ENCODE measurements at regions not wholly inside any gene's neighbourhood (a gene's known extent, or its start where the extent isn't known, plus 50 kb on each side); places are given as distances from the start of the nearest gene placed in this dataset.

- Histone ChIP-seq H3K79me2 (ENCODE audit: control insufficient read depth, insufficient read depth, low read length) (no peaks in the 10 kb centered on the region), H3K9me3 (ENCODE audit: control insufficient read depth, low read depth, low read length) (no peaks in the 10 kb centered on the region), H2AFZ (ENCODE audit: control insufficient read depth, low read length) (peak overlapping the region; percentile 30), H3K4me2 (ENCODE audit: control insufficient read depth, extremely low read depth, insufficient read depth, low read depth, low read length) (peak overlapping the region; percentile 18), H3K9ac (ENCODE audit: control insufficient read depth, extremely low read depth, insufficient read depth, low read length) (no peak overlapping the region), H3K4me3 (ENCODE audit: control insufficient read depth in 2 of 3, extremely low read depth in 1 of 3, insufficient read depth in 2 of 3, low read depth in 1 of 3, low read length in 3 of 3) (no peak overlapping the region), H3K9me1 (ENCODE audit: control insufficient read depth, extremely low read depth, insufficient read depth, low read length) (no peaks in the 10 kb centered on the region), H3K27me3 (ENCODE audit: control insufficient read depth, extremely low read depth, insufficient read depth, low read length) (no peaks in the 10 kb centered on the region), H3K27ac (ENCODE audit: control insufficient read depth, insufficient read depth, low read length) (no peak overlapping the region), H3K4me1 (ENCODE audit: control insufficient read depth, extremely low read depth, insufficient read depth, low read length) (peaks cover 8% of the 10 kb centered on the region), H4K20me1 (ENCODE audit: control insufficient read depth, extremely low read depth, insufficient read depth, low read length) (no peaks in the 10 kb centered on the region), H3K36me3 (ENCODE audit: control insufficient read depth in 2 of 2, extremely low read depth in 1 of 2, insufficient read depth in 2 of 2, low read length in 2 of 2) (no peaks in the 10 kb centered on the region)
- TF ChIP-seq CTCF (optimal IDR thresholded peaks at IDR 0.05 in 1 of 3, IDR thresholded peaks at IDR 0.05 in 1 of 3, conservative IDR thresholded peaks at IDR 0.05 in 1 of 3; ENCODE audit: extremely low read depth in 1 of 3, insufficient read depth in 2 of 3, low read length in 3 of 3) (no peak), EZH2 (IDR thresholded peaks at IDR 0.05; ENCODE audit: low read length) (no peak)
- FAIRE-seq (peak; percentile 43), DNase-seq (ENCODE audit: low read depth, low spot score) (peak; percentile 13)
- dilution Hi-C loops (cut with MboI; ENCODE audit: extremely low pct_ligation_motif_present, low sequenced_read_pairs): no loop called here
These were observed 134.0 kb downstream of the SNX18 start for GRCh38 chr5:54651482-54652076.

GRCh38 chr5:54649041-54649504 lies 131.5 kb downstream of the SNX18 start:
- no peaks in the 10 kb centered on the region for H3K36me3 ChIP-seq (ENCODE audit: control insufficient read depth in 2 of 2, extremely low read depth in 1 of 2, insufficient read depth in 2 of 2, low read length in 2 of 2)
- no peak for TF ChIP-seq EZH2 (IDR thresholded peaks at IDR 0.05; ENCODE audit: low read length)
- TF ChIP-seq CTCF (optimal IDR thresholded peaks at IDR 0.05 in 1 of 3, IDR thresholded peaks at IDR 0.05 in 1 of 3, conservative IDR thresholded peaks at IDR 0.05 in 1 of 3; ENCODE audit: extremely low read depth in 1 of 3, insufficient read depth in 2 of 3, low read length in 3 of 3): no peak
- no peak overlapping the region for H3K27ac ChIP-seq (ENCODE audit: control insufficient read depth, insufficient read depth, low read length)
- no peaks in the 10 kb centered on the region for H3K27me3 ChIP-seq (ENCODE audit: control insufficient read depth, extremely low read depth, insufficient read depth, low read length)
- FAIRE-seq (no peak), DNase-seq (ENCODE audit: low read depth, low spot score) (no peak)
- H2AFZ ChIP-seq (ENCODE audit: control insufficient read depth, low read length): no peak overlapping the region
- no peaks in the 10 kb centered on the region for H3K9me3 ChIP-seq (ENCODE audit: control insufficient read depth, low read depth, low read length)
- H3K79me2 ChIP-seq (ENCODE audit: control insufficient read depth, insufficient read depth, low read length): no peaks in the 10 kb centered on the region
- no peaks in the 10 kb centered on the region for H4K20me1 ChIP-seq (ENCODE audit: control insufficient read depth, extremely low read depth, insufficient read depth, low read length)
- H3K4me2 ChIP-seq (ENCODE audit: control insufficient read depth, extremely low read depth, insufficient read depth, low read depth, low read length): no peak overlapping the region
- no peak overlapping the region for H3K9ac ChIP-seq (ENCODE audit: control insufficient read depth, extremely low read depth, insufficient read depth, low read length)
- no peak overlapping the region for H3K4me3 ChIP-seq (ENCODE audit: control insufficient read depth in 2 of 3, extremely low read depth in 1 of 3, insufficient read depth in 2 of 3, low read depth in 1 of 3, low read length in 3 of 3)
- dilution Hi-C loops (cut with MboI; ENCODE audit: extremely low pct_ligation_motif_present, low sequenced_read_pairs): no loop called here
- no peaks in the 10 kb centered on the region for H3K9me1 ChIP-seq (ENCODE audit: control insufficient read depth, extremely low read depth, insufficient read depth, low read length)
- peaks cover 22% of the 10 kb centered on the region for H3K4me1 ChIP-seq (ENCODE audit: control insufficient read depth, extremely low read depth, insufficient read depth, low read length)

Measured in keratinocyte (primary cell).